GM19467 (cell line): ENCODE measurements at regions not wholly inside any gene's neighbourhood (a gene's known extent, or its start where the extent isn't known, plus 50 kb on each side); places are given as distances from the start of the nearest gene placed in this dataset.
"Not testable (repeated sequence)": the region's sequence is repeated elsewhere in the genome, so short reads cannot be mapped to it uniquely, and the experiment has no call there.

Experiments
- ATAC-seq: cut with Tn5 transposase; IDR thresholded peaks from one replicate; pipeline ENCODE4 v1.9.1; 2021; ENCODE audit warnings: mild to moderate bottlenecking, moderate library complexity; ENCODE audit not compliant: unreplicated experiment

DNA sequence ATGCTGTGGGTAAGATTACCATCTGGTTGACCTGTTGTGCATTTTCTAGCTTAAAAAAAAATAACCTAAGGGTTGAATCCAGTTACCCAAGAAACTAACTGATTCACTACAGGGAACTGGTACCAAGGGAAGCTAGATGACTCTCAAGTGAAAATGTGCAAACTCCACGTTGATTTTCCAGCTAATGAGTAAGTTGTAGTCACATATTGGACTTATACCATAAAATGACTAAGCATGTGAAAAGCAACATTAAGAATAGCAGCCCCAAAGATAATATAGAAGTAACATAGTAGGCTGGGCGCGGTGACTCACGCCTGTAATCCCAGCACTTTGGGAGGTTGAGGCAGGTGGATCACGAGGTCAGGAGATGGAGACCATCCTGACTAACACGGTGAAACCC is 270.9 kb downstream of the SPRY1 start:
- no peak for ATAC-seq

DNA sequence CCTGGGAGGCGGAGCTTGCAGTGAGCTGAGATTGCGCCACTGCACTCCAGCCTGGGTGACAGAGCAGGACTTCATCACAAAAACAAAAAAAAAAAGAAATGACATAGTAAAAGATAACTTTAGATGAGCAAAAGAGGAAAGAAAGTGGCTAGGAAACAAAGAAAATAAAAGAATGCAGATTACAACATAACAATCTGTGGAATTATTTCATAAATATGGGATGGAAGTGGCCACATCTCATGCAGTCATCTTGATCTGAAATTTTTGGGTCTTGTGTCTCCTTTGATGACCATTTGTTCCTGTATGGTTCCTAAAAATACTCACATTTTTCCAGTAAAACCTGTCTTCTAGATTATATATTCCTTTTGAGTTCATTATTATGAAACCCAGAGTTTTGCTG is 271.4 kb downstream of the SPRY1 start:
- ATAC-seq, result no peak

DNA sequence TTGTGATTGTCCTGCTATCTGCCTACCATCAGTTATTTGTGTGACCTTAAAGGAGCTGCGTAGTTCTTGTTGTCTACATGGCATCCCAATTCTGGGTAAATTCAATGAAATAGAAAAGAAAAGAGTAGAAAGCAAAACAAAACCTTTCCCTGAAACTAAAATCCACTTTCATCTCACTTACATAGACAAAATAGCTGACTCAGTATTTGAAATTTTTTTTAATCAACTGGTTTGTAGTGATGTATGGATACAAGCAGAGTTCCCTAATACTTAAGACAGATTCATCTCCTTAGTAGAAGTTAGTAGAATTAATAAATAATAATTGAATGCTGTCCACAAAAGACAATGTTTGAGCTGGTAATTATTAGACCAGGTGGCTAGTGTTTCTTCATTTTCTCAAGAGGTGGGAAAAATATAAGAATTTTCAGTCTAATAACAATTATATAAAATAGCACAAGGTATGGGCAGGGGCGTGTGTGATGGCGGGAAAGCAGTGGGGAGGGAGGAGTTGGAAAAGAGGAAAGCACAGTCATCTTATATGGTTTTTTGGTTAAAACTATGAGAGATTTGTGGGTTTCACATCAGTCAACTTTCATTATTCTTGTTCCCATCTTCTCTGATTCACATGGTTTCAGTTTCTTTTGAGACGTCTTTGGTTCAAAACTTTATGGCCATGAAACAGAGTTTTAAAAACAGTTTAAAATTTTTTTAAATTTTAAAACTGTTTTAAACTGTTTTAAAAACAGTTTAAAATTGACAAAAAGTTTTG is 275.2 kb downstream of the SPRY1 start:
- ATAC-seq, result peak; percentile 79

DNA sequence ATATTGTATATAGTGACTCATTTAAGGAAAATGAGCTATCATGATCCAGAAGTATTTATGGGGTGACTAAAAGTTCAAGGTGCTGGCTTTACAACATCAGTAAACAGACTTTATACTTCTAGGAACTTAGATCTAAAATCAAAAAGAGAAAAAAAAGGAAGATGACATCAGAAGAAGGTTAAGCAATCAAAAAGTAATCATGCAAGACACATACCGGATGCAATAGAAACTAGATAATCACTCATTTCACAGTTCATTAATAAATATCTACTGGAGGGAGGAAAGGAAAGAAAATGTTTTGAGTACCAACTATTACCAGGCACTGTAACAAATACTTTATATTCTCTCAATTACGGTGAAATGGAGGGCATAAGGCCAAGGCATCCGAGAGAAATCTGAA is 276.4 kb downstream of the SPRY1 start:
- no peak for ATAC-seq

DNA sequence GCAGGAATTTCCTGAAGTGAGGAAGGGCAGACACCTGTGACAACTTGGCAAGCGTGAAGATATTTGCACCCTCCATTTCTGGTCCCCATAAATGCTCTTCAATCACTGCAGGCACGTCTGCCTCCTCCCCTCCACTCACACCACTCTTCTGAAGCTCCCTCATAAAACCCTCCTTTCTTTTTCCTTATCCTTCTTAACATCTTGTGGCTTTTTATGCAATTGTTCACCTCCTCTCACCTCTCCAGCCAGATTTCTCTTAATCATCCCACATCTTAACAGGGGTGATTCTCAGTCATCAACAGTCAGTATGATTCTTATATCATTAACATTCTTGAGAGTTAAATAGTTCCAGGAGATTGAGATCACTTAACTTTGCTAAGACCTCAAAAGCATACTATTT is 277.4 kb downstream of the SPRY1 start:
- ATAC-seq, result no peak

DNA sequence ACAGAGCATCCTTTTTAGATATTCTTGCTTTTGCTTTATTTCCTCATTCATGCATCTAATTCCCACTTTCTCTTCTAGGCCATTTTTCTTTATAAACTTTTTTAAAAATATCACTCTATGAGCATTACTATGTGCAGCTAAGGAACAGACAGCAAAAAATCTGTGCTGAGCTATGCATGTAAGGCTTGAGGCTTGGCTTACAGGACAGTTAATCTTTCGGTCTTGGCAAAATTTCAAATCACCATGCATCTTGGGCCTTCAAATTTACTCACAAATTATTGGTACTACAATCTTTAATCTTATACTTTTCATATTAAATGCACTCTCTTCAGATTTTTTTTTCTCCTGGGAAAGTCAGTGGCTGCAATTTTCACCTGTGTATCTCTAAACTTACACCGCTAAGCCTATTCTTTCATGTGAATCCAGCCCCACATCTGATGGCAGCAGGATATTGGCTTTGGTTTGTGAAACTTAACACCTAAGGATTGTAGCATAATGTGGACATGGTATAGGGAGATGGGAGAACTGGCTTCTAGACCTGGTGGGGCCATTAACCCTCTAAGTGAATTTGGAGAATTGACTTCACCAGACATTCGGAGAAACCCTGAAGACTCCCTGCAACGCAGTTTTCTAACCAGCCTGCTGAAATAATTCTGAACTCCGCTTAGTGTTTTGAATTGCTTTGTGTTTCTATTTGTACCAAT is 278.3 kb downstream of the SPRY1 start:
- no peak for ATAC-seq

DNA sequence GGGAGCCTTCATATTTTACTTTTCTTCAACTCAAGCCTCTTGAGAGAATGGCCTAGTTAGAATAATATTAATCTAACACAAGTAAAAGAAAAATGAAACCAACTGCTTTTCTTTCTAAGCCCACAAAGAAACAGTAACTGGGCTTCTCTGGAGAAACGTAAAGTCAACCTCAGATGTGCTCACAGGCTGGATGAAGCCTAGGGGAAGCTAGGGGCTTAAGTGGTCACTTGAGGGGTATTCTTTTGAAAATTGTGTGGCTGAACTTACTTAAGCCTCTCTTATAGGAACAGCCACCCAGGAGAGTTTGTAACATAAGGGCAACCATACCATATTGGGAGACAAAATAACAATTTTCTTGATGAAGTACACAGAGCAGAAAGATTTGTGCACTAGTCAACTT is 279.0 kb downstream of the SPRY1 start:
- no peak for ATAC-seq

DNA sequence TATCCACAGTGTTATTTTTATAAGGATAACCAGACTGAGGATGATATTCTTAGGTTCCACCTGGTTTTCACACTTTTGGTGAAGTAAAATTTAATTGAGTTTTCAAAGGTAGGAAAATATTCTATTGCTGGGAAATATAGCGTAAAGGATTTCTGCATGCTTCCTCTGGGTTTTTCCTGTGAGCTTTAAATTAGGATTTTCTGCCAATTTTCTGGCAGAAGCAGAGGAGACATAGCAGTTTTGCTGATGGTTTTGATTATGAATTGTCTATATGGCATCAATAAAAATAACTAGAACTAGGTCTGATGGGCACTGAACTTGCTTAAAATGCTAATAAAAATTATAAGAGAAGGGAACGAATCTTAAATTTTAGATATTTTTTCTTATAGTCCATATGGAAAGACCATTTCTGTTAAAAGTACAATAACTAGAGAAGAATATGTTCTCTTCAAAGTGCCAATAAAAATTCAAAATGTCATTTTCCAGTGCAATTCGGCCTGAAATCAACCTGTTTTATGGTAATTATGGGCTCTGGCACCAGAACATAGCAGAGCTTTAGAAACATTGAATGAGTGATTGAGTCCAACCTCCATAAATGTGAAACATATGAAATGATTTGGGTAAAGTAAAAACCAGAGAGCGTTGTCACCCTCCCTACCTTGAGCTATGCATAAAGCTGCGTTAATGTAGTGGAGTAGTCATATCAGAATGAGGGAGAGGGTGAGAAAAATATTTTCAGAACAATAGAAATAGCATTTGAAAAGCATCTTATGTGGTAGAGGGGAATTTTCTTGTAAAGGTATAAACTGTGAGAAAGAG is 279.7 kb downstream of the SPRY1 start:
- no peak for ATAC-seq

DNA sequence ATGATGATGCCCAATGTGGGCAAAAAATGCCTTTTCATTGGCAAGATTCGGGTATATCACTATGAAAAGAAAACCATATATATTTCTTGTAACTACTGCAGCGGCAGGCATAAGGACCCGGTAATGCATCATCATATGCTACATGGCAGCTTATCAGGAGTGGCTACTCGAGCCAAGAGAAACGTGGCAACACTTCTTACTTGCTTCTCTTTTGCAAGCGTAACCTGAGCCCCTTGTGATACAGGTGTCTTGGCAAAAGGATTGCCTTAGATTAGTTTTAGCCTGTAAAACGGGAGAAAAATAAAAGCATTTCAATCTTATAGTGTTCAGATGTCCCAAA is 280.3 kb downstream of the SPRY1 start:
- ATAC-seq, result no peak

DNA sequence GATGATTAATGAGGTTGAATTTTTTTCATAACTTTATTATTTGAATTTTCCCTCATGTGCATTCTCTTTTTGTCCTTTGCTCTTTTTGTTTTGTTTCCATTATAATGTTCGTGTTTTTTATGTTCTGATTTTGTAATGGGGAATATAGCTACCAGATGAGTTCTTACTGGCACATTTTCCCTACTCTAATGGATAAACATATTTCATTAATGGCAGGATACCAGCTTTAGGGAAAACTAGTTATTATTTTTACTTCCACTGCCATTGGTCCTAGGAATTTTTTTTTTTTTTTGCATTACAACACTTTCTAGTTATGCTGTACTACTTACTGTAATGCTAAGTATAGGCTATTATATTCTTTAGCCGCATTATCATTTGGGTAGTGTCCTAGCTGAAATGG is 286.3 kb downstream of the SPRY1 start:
- no peak for ATAC-seq

DNA sequence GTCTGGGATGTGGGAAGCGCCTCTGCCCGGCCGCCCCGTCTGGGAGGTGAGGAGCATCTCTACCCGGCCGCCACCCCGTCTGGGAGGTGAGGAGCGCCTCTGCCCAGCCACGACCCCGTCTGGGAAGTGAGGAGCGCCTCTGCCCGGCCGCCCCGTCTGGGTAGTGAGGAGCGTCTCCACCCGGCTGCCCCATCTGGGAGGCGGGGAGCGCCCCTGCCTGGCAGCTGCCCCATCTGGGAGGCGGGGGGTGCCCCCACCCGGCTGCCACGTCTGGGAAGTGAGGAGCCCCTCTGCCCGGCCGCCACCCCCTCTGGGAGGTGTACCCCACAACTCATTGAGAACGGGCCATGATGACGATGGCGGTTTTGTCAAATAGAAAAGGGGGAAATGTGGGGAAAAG is 288.3 kb downstream of the SPRY1 start:
- not testable (repeated sequence) for ATAC-seq

DNA sequence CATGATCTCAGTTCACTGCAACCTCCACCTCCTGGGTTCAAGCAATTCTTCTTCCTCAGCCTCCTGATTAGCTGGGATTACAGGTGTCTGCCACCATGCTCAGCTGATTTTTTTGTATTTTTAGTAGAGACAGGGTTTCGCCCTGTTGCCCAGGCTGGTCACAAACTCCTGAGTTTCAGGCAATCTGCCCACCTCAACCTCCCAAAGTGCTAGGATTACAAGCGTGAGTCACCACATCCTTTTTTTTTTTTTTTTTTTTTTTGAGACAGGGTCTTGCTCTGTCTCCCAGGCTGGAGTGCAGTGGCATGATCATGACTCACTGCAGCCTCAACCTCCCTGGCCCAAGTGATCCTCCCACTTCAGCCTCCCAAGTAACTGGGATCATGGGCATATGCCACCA is 298.9 kb downstream of the SPRY1 start:
- not testable (repeated sequence) for ATAC-seq

DNA sequence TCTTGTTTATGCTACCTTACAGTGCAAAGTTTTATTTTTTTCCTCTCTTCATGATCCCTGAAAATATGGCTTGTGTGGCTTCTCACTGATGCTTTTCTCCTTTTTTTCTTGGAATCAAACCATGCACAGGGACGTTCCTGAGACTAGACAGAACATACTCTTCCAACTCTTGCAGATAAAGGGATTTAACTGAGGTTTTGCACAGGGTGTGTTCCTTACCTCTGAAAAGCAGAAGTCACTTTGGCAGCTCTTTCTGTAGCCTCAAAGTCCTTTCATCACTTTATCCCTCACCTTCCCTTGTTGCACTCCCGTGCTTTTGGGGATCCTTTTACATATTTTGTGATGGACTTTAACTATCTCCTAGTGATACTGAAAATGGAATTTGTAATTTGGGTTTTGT is 300.1 kb downstream of the SPRY1 start:
- no peak for ATAC-seq

DNA sequence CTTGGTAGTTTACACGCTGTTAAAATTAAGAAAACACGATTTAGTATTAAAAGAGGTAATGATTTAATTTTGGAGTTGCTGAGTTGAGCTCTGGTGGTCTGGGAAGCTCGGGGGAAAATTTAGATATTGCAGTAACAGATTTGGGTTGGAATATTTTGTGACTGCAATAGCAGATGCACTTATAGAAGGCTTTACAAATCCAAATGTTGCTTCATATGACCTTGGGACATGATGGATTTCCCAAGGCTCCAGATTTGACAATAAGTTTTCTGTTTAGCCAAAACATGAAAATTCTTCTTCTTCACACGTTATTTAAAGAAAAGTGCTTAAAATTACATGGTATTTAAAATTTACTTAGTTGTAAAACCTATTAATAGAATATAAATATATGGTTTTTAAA is 302.0 kb downstream of the SPRY1 start:
- ATAC-seq, result no peak

DNA sequence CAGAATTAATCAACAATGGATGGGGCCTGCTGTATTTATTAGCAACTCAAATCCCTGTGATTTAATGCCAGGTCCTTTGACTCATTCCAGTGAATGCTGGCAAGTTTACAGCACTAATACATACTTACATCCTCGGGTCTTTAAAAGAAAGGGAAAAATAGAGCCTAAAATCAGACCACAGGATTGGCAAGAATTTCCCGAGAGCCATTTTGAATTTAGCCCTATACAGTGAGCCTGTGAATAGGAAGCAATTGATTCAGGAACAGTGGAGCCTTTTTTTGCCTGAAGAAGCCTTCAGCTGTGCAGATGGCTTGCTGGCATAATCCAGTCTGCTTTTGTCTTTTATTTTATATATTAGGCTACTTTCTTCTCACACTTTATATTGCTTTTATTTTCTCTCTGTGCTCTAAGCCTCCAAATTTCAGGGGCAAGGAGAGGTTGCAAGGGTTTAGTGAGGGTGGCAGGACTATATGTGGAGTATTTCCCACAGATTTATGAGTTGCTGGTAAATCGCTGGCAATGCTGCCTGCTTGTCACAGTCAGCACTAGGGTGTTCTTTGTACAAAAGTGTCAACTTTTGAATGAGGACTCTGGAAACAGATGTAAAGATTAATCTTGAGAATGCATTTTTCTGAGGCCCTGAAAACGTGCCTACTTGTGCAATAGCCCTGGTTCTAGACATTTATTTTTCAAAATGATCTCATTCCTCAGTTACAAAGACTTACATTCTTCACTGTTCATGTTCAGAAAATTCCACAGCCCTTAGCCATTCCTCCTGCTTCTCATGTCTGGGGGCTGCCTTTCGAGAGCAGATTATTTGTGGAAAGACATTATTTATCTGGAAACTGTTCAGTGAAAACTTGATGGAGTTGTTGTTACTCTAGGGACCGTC is 303.5 kb downstream of the SPRY1 start:
- ATAC-seq, result no peak

DNA sequence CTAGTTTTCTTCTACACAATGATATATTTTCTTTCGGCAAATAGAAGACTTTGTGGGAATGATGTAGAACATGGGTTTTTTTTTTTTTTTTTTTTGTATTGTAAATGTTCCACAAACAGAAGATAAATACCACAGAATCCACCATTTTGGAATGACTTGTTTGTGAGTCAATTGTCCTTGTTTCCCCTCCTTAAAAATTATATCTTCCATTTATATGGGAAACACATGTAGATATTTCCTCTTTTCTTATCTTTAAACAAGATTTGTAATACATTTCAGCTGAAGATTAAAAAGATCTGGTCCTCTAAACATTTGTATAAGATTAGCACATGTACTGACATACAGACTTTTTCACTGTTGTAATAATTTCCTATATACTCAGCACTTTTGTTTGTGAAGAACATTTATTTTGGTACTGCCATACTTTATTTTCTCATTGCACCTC is 304.6 kb downstream of the SPRY1 start:
- no peak for ATAC-seq

DNA sequence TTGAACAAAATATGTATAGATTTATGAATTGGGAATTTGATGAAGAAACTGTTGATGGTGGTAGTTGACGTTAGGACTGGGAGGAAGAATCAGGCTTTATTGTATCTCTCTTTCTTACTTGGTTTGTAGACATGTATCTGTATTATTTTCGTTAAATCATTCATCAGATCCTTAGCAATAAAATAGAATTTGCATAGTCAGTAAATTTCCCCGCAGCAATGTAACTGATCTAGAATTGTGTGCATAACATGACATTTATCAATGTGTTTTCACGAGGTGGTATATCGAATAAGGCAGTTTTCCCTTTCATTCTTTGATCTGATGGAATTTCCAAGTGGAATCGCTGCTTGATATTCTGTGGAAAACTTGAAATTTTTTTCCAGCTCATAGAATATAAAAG is 308.8 kb downstream of the SPRY1 start:
- ATAC-seq, result no peak

DNA sequence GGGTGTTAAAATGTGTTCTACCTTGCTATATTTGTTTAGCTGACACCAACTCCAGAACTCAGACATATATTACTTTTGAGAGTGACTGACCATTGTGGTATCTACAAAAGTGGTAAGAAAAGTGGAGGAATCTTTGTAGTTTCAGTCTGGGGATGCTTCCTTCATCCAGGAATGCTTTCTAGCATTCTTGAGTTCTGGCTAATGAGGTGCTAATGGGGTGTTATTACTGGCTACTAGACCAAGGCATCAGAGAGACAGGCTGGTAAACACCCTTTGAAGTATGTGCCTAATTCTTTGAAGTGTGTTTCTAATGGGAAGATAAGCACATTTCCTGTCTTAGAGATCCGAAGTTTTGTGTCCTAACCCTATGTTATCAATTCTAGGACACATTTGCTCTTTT is 310.4 kb downstream of the SPRY1 start:
- ATAC-seq, result no peak

DNA sequence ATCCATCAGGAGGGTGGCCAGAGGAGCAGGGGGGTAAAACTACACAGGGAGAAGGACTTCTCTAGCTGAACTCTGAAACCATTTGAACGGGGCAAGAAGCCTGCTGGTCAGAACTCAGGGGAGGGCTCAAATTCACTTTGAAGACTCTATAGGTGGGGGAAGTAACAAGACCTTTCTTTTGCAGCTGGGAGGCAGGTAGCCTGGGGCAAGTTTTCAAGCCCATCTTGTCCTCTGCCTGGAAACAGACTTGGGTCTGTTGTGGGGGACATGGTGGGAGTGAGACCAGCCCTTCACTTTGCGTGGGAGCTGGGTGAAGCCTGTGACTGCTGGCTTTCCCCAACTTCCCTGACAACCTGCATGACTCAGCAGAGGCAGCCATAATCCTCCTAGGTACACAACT is 312.3 kb downstream of the SPRY1 start:
- ATAC-seq, result no peak

DNA sequence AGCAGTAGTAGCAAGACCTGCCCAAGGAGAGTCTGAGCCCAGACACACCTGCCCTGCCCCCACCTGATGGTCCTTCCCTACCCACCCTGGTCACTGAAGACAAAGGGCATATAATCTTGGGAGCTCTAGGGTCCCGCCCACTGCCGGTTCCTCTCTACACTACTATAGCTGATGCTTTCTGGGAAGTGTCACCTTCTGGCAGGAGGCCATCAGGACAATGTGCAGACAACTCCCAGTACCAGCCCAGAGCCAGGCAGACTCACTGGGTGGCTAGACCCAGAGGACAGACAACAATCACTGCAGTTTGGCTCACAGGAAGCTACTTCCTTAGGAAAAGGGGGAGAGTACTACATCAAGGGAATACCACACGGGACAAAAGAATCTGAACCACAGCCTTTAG is 312.7 kb downstream of the SPRY1 start:
- ATAC-seq, result no peak

DNA sequence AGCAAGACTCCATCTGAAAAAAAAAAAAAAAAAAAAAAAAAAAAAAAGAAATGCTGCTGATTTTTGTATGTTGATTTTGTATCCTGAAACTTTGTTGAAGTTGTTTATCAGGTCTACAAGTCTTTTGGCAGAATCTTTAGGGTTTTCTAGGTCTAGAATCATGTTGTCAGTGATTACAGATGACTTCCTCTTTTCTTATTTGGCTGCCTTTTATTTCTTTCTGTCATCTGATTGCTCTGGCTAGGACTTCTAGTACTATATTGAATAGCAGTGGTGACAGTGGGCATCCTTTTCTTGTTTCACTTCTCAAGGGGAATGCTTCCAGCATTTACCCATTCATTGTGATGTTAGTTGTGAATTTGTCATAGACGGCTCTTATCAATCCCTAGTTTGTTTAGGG is 334.4 kb downstream of the SPRY1 start:
- ATAC-seq, result no peak
